GM12878 (cell line): ENCODE measurements at regions not wholly inside any gene's neighbourhood (a gene's known extent, or its start where the extent isn't known, plus 50 kb on each side); places are given as distances from the start of the nearest gene placed in this dataset.

Source experiments
- ATAC-seq: fragments of 200-7000 bp; cut with Tn5 transposase; 3 replicates; pipeline ENCODE4 v1.9.1; 2020; ENCODE audit warnings: mild to moderate bottlenecking, moderate library complexity
- BruUV-seq: library from RNA; stranded (reverse); fragments of 400-500 nt; replicated peaks from 2 replicates; lab custom pipeline; 2021; lab: Mats Ljungman, UMichigan
- CTCF ChIA-PET: fragments of 300-600 bp; sonication (Branson Sonifier 250); formaldehyde crosslinking; extraction: SDS; loops from one replicate; lab custom pipeline; 2021; ENCODE audit warnings: inconsistent platforms; lab: Yijun Ruan, JAX
- POLR2A ChIA-PET: fragments of 350-600 bp; formaldehyde crosslinking; extraction: SDS; loops from one replicate; lab custom pipeline; 2021; ENCODE audit warnings: inconsistent platforms; lab: Charles Lee
- RAD21 ChIA-PET: fragments of 300-600 bp; sonication (Branson Sonifier 250); formaldehyde crosslinking; loops from one replicate; lab custom pipeline; 2023; ENCODE audit warnings: antibody characterized with exemption; ENCODE audit not compliant: unreplicated experiment; lab: Charles Lee
- SMC1A ChIA-PET: fragments of 300-600 bp; sonication (Branson Sonifier 250); formaldehyde crosslinking; loops from one replicate; lab custom pipeline; 2023; ENCODE audit not compliant: unreplicated experiment, uncharacterized antibody; lab: Charles Lee
- DNase-seq: peaks from one replicate; pipeline ENCODE4 v3.0.0-alpha.2; 2011; ENCODE audit warnings: low read depth, low spot score
- FAIRE-seq: peaks from 3 replicates; lab custom pipeline; 2011; peaks lifted over from hg19 to GRCh38; lab: Jason Lieb, UNC
- H2AFZ ChIP-seq: 2 replicates; pipeline ENCODE4 v1.6.0; 2011; ENCODE audit warnings: low read depth, low read length, control low read depth; ENCODE audit not compliant: control insufficient read depth
- H3K27ac ChIP-seq: 2 replicates; pipeline ENCODE4 v1.5.1; 2011; ENCODE audit warnings: control low read depth; ENCODE audit not compliant: control insufficient read depth, insufficient read depth
- H3K27me3 ChIP-seq, 2 experiments: replicated peaks in 1 of 2; 2 replicates each; pipeline versions ENCODE4 v1.6.0 to v1.6.1; 2011; ENCODE audit warnings: low read length in 1 of 2; ENCODE audit not compliant: control insufficient read depth in 2 of 2, insufficient read depth in 2 of 2
- H3K36me3 ChIP-seq, 2 experiments: 2 replicates each; pipeline ENCODE4 v1.5.1; 2011; ENCODE audit warnings: low read length in 1 of 2; ENCODE audit not compliant: control insufficient read depth in 2 of 2, insufficient read depth in 2 of 2
- H3K4me1 ChIP-seq: 2 replicates; pipeline ENCODE4 v1.6.1; 2011; ENCODE audit warnings: mild to moderate bottlenecking, low read length, moderate library complexity, mixed read lengths; ENCODE audit not compliant: control insufficient read depth, insufficient read depth
- H3K4me2 ChIP-seq: 2 replicates; pipeline ENCODE4 v1.6.0; 2011; ENCODE audit warnings: control low read depth; ENCODE audit not compliant: control insufficient read depth, insufficient read depth
- H3K4me3 ChIP-seq: fragments of 200-600 bp; sonication (generic); 2 replicates; pipeline ENCODE4 v1.5.1; 2016
- H3K79me2 ChIP-seq: 2 replicates; pipeline ENCODE4 v1.6.0; 2011; ENCODE audit warnings: low read length; ENCODE audit not compliant: control insufficient read depth, insufficient read depth
- H3K9ac ChIP-seq: 2 replicates; pipeline ENCODE4 v1.8.0; 2011; ENCODE audit warnings: low read length, control low read depth, mixed read lengths; ENCODE audit not compliant: control insufficient read depth, insufficient read depth
- H3K9me3 ChIP-seq: replicated peaks from 3 replicates; pipeline ENCODE4 v1.5.1; 2011; ENCODE audit warnings: mild to moderate bottlenecking, low read length; ENCODE audit not compliant: control insufficient read depth, insufficient read depth
- H4K20me1 ChIP-seq: 2 replicates; pipeline ENCODE4 v1.6.0; 2011; ENCODE audit not compliant: control insufficient read depth, insufficient read depth
- BMI1 ChIP-seq: fragments of 450-650 bp; IDR thresholded peaks from 2 replicates; pipeline ENCODE4 v1.6.1; 2016; ENCODE audit warnings: mild to moderate bottlenecking, moderate library complexity, borderline replicate concordance
- EGR1 ChIP-seq, 2 experiments: IDR thresholded peaks; 1 replicate in 1 of 2; 2 replicates in 1 of 2; pipeline ENCODE4 v1.6.1; 2011 to 2012; ENCODE audit warnings: low read depth in 2 of 2, low read length in 2 of 2, borderline replicate concordance in 1 of 2, mild to moderate bottlenecking in 1 of 2, moderate library complexity in 1 of 2
- GABPA ChIP-seq: IDR thresholded peaks from 2 replicates; pipeline ENCODE4 v1.6.1; 2014; ENCODE audit warnings: antibody characterized with exemption, low read depth, mild to moderate bottlenecking, inconsistent platforms
- HDAC2 ChIP-seq: fragments of 200-600 bp; sonication (generic); IDR thresholded peaks from 2 replicates; pipeline ENCODE4 v1.6.1; 2017
- MEF2B ChIP-seq: fragments of 450-650 bp; IDR thresholded peaks from 2 replicates; pipeline ENCODE4 v1.6.1; 2018; ENCODE audit warnings: mild to moderate bottlenecking, moderate library complexity; ENCODE audit not compliant: partially characterized antibody, poor library complexity, severe bottlenecking
- NFYB ChIP-seq: IDR thresholded peaks from 2 replicates; pipeline ENCODE4 v1.6.1; 2011; ENCODE audit warnings: low read depth, mild to moderate bottlenecking, low read length, improper control_type of control experiment, moderate library complexity; ENCODE audit not compliant: insufficient read depth
- SIX5 ChIP-seq: IDR thresholded peaks from 2 replicates; pipeline ENCODE4 v1.6.1; 2011; ENCODE audit warnings: mild to moderate bottlenecking, low read depth, low read length, moderate library complexity; ENCODE audit not compliant: severe bottlenecking
- SKIL ChIP-seq: fragments of 450-650 bp; IDR thresholded peaks from 2 replicates; pipeline ENCODE4 v1.6.1; 2017; ENCODE audit warnings: mild to moderate bottlenecking, low read depth, inconsistent platforms; ENCODE audit not compliant: poor library complexity, severe bottlenecking
- SREBF2 ChIP-seq: IDR thresholded peaks from 2 replicates; pipeline ENCODE4 v1.6.1; 2012; ENCODE audit warnings: mild to moderate bottlenecking, low read length
- STAT3 ChIP-seq: IDR thresholded peaks from 2 replicates; pipeline ENCODE4 v1.6.1; 2011; ENCODE audit warnings: low read depth, low read length, improper control_type of control experiment
- ZNF687 ChIP-seq: fragments of 450-650 bp; IDR thresholded peaks from 2 replicates; pipeline ENCODE4 v1.6.1; 2017; ENCODE audit warnings: mild to moderate bottlenecking, moderate library complexity
- in situ Hi-C: fragments of 300-500 bp; cut with MboI; formaldehyde crosslinking; loops from 9 replicates; pipeline ENCODE4 v1.14.3; 2018; ENCODE audit warnings: mixed read lengths
- intact Hi-C: fragments of 100-400 bp; cut with micrococcal nuclease; formaldehyde crosslinking; loops from one replicate; pipeline ENCODE4 v1.14.2; 2022; ENCODE audit not compliant: unreplicated experiment
- TF ChIP-seq, protein P1 (sequence below): fragments of 450-650 bp; IDR thresholded peaks from 2 replicates; pipeline ENCODE4 v1.6.1; 2018; ENCODE audit warnings: mild to moderate bottlenecking, low read depth, moderate library complexity; ENCODE audit not compliant: partially characterized antibody

GRCh38 chr7:17721736-17722285, 218.5 kb downstream of the SNX13 start:
- SMC1A ChIA-PET: no interaction called here

More at GRCh38 chr7:17721736-17722285, 218.5 kb downstream of the SNX13 start:
- no peaks in the 10 kb centered on the region for H3K9me3 ChIP-seq
- BruUV-seq: no TSS peak
- intact Hi-C loops: no loop called here
- H3K27ac ChIP-seq: no peak overlapping the region
- no peaks in the 10 kb centered on the region; a peak in 1 of 4 replicates for H3K27me3 ChIP-seq
- in situ Hi-C loops: no loop called here
- no peak overlapping the region for H3K9ac ChIP-seq
- no peaks in the 10 kb centered on the region for H3K36me3 ChIP-seq
- H3K79me2 ChIP-seq: no peaks in the 10 kb centered on the region
- ATAC-seq (no peak), FAIRE-seq (no peak), DNase-seq (no peak)
- POLR2A ChIA-PET: no interaction called here
- no peak overlapping the region for H3K4me2 ChIP-seq
- RAD21 ChIA-PET: no interaction called here
- no peak overlapping the region for H3K4me3 ChIP-seq
- TF ChIP-seq NFYB (no peak), SKIL (no peak), MEF2B (no peak), BMI1 (no peak), ZNF687 (no peak), GABPA (no peak), STAT3 (no peak), EGR1 (IDR thresholded peaks at IDR 0.05; ENCODE audit: borderline replicate concordance in 1 of 2, low read depth in 2 of 2, low read length in 2 of 2) (no peak), SREBF2 (no peak), SIX5 (no peak), HDAC2 (no peak)
- TF ChIP-seq, protein P1, sequence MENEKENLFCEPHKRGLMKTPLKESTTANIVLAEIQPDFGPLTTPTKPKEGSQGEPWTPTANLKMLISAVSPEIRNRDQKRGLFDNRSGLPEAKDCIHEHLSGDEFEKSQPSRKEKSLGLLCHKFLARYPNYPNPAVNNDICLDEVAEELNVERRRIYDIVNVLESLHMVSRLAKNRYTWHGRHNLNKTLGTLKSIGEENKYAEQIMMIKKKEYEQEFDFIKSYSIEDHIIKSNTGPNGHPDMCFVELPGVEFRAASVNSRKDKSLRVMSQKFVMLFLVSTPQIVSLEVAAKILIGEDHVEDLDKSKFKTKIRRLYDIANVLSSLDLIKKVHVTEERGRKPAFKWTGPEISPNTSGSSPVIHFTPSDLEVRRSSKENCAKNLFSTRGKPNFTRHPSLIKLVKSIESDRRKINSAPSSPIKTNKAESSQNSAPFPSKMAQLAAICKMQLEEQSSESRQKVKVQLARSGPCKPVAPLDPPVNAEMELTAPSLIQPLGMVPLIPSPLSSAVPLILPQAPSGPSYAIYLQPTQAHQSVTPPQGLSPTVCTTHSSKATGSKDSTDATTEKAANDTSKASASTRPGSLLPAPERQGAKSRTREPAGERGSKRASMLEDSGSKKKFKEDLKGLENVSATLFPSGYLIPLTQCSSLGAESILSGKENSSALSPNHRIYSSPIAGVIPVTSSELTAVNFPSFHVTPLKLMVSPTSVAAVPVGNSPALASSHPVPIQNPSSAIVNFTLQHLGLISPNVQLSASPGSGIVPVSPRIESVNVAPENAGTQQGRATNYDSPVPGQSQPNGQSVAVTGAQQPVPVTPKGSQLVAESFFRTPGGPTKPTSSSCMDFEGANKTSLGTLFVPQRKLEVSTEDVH: no peak
- TF ChIP-seq, all 136 proteins: peak for 0
- Histone ChIP-seq H2AFZ (no peak overlapping the region), H3K4me1 (no peaks in the 10 kb centered on the region), H4K20me1 (no peaks in the 10 kb centered on the region)
- CTCF ChIA-PET: no interaction called here
